Upper lobe of right lung (tissue), 1 donor: ENCODE measurements at regions not wholly inside any gene's neighbourhood (a gene's known extent, or its start where the extent isn't known, plus 50 kb on each side); places are given as distances from the start of the nearest gene placed in this dataset.

Experiments
- ATAC-seq: fragments of 200-7000 bp; cut with Tn5 transposase; one replicate; pipeline ENCODE4 v1.9.1; 2020; ENCODE audit warnings: mild to moderate bottlenecking, moderate library complexity
- DNase-seq: peaks from one replicate; pipeline ENCODE4 v3.0.0-alpha.2; 2020
- H3K27ac ChIP-seq: fragments of 200-600 bp; one replicate; pipeline ENCODE4 v1.8.0; 2022
- H3K27me3 ChIP-seq: fragments of 200-600 bp; one replicate; pipeline ENCODE4 v1.8.0; 2022; ENCODE audit warnings: mild to moderate bottlenecking
- H3K36me3 ChIP-seq: fragments of 200-600 bp; one replicate; pipeline ENCODE4 v1.8.0; 2022
- H3K4me1 ChIP-seq: fragments of 200-600 bp; one replicate; pipeline ENCODE4 v1.8.0; 2022
- H3K4me3 ChIP-seq: fragments of 200-600 bp; one replicate; pipeline ENCODE4 v1.8.0; 2022; ENCODE audit warnings: mild to moderate bottlenecking
- H3K9me3 ChIP-seq: fragments of 200-600 bp; one replicate; pipeline ENCODE4 v1.8.0; 2022
- intact Hi-C: fragments of 100-400 bp; cut with DNase I; formaldehyde crosslinking; loops from one replicate; pipeline ENCODE4 v1.11.0; 2022
- TF ChIP-seq, protein P1 (sequence below): fragments of 200-600 bp; IDR thresholded peaks from one replicate; pipeline ENCODE4 v1.8.0; 2022; ENCODE audit warnings: antibody characterized with exemption
- donor health status: DM: no; HTN: yes; CAD: no; lungs with severe emphysema.

DNA sequence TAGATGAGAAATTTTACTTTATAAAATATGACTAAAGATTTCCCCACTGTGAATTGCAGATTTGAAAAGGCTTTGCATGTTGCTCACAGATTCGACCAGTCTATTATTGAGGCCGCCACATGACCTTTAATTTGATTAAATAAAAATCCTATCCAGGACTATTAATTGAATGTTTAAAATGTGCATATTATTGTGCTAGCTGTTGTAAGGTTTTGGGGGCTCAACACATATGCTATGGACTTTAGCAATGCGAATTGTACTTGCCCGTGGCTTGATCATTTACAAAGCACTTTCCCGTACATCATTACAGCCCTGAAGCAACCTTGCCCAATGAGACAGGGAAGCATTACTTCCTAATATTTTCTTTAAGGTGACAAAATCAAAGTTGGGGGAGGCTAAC is 243.0 kb downstream of the ACTR3B start:
- ATAC-seq = no peak
- DNase-seq = no peak
- Histone ChIP-seq H3K36me3 (no peaks in the 10 kb centered on the region), H3K27me3 (no peaks in the 10 kb centered on the region), H3K9me3 (no peaks in the 10 kb centered on the region), H3K4me3 (no peak overlapping the region), H3K4me1 (no peaks in the 10 kb centered on the region), H3K27ac (no peak overlapping the region)
- TF ChIP-seq, protein P1, sequence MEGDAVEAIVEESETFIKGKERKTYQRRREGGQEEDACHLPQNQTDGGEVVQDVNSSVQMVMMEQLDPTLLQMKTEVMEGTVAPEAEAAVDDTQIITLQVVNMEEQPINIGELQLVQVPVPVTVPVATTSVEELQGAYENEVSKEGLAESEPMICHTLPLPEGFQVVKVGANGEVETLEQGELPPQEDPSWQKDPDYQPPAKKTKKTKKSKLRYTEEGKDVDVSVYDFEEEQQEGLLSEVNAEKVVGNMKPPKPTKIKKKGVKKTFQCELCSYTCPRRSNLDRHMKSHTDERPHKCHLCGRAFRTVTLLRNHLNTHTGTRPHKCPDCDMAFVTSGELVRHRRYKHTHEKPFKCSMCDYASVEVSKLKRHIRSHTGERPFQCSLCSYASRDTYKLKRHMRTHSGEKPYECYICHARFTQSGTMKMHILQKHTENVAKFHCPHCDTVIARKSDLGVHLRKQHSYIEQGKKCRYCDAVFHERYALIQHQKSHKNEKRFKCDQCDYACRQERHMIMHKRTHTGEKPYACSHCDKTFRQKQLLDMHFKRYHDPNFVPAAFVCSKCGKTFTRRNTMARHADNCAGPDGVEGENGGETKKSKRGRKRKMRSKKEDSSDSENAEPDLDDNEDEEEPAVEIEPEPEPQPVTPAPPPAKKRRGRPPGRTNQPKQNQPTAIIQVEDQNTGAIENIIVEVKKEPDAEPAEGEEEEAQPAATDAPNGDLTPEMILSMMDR = no peak
- intact Hi-C loops = no loop called here

DNA sequence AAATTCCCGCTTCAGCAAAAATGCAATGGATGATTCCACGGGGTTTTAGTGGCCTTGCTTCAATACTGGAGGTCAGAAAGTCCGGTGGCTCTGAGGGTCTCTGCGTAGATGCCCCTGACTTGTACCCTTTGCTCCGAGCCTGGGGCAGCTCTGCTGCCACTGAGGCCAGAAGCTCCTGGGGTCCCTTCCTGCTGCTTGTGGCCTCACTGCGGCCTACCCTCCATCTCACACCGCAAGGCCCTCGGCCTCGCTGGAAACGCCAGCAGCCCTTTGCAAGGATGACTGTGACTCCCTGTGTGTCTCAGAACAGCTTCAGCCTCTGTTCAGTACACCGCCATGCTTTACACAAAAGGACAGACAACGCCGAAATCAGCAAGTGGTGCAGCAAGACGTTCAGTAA is 244.8 kb downstream of the ACTR3B start:
- ATAC-seq (no peak), DNase-seq (no peak)
- Histone ChIP-seq H3K4me1 (no peaks in the 10 kb centered on the region), H3K4me3 (no peak overlapping the region), H3K9me3 (no peaks in the 10 kb centered on the region), H3K36me3 (no peaks in the 10 kb centered on the region), H3K27ac (no peak overlapping the region), H3K27me3 (no peaks in the 10 kb centered on the region)
- intact Hi-C loops = no loop called here
- TF ChIP-seq, protein P1 = no peak

DNA sequence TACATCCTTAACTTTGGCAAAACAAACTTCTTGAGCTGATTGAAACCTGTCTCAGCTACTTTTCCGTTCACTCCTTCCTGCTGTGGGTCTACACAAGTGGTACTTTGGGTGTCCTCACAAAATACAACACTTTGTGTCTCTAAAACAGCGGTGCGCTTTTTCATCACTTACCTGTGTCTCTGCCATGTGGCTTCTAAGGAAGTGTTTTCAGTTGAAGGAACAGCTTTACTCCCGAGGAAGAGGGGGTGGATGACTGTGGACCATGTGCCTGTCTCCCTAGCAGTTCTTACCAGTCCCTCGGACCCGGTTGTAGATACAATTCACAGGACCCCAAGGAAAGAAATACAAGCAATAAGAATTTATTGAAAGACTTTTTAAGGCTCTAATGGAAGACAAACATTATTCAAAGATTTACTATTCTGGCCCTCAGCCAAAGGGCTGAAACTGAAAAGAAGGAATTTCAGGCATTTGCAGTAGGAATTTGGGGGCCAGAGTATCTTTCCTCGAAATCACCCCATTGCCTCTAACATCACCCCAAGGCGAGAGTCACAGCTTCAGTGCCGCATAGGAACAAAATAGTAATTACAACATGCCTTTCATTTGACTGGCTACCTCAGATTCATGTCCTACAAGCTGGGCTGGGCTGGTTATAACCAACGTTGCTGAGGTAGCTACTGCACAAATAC is 246.3 kb downstream of the ACTR3B start:
- intact Hi-C loops = no loop called here
- Histone ChIP-seq H3K27me3 (no peaks in the 10 kb centered on the region), H3K27ac (no peak overlapping the region), H3K36me3 (no peaks in the 10 kb centered on the region), H3K4me1 (no peaks in the 10 kb centered on the region), H3K9me3 (no peaks in the 10 kb centered on the region), H3K4me3 (no peak overlapping the region)
- ATAC-seq (no peak), DNase-seq (no peak)
- TF ChIP-seq, protein P1 = no peak

DNA sequence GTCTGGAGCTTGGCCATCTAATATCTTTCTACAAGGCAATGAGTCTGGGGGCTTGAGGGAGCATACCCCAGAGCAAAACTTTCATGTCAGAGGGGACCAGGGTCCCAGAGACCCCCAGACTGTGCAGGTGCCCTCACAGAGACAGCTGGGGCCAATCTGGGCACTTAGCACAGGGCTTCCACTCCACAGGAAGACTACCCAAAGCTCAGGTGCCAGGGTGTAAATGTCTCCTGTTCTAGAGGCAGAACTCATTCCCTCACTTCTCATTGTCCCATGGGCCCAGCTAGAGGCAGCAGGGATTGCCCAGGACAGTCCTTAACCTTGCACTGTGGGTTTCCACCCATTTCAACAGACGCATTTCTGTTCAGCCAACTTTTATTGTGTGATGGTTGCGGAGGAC is 246.9 kb downstream of the ACTR3B start:
- TF ChIP-seq, protein P1 = no peak
- intact Hi-C loops = no loop called here
- ATAC-seq = no peak

DNA sequence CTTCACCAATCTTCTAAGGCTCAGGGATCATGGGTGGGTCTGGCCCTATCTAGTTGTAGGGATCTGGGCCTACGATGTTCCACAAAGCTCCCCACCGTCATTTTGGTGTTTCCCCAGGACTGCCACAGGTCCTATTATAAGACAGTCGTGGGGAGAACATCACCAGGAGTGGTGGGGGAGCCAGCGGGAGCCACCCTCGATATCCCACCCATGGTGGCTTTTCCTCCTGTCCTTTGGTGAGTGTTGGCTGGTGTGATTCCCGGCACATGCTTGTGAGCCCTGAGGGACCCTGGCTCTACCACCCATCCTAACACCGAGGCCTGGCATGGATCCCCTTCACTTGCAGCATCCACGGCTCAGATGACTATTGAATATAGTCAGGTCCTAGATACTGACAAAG is 247.4 kb downstream of the ACTR3B start:
- H3K27ac ChIP-seq = no peak overlapping the region
- no peaks in the 10 kb centered on the region for H3K36me3 ChIP-seq
- intact Hi-C loops = no loop called here
- no peak for ATAC-seq
- H3K9me3 ChIP-seq = no peaks in the 10 kb centered on the region
- no peak overlapping the region for H3K4me3 ChIP-seq
- H3K4me1 ChIP-seq = no peaks in the 10 kb centered on the region
- no peaks in the 10 kb centered on the region for H3K27me3 ChIP-seq
- DNase-seq = no peak
- TF ChIP-seq, protein P1 = no peak

More for the DNA sequence above, 246.9 kb downstream of the ACTR3B start:
- no peak overlapping the region for H3K27ac ChIP-seq
- H3K27me3 ChIP-seq = no peaks in the 10 kb centered on the region
- no peaks in the 10 kb centered on the region for H3K4me1 ChIP-seq
- DNase-seq = no peak
- H3K4me3 ChIP-seq = no peak overlapping the region
- H3K36me3 ChIP-seq = no peaks in the 10 kb centered on the region
- H3K9me3 ChIP-seq = no peaks in the 10 kb centered on the region

DNA sequence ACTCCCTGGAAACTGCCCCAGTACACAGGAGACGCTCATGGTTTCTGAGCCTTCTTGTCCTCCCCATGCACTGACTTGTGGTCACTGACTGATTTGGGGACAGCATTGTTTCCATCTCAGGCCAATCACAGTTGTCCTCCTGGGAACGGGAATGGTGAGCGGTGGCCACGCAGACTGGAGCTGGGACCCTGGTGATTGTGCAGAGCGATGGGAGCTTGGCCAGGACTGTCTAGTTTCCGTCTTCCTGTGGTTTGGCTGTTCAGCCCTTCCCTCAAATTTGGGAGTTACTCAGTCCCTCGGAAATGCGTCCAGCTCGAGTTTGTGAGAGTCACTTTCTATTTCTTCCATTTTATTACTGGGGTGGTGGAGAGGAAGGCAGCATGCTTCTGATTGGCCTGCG is 250.9 kb downstream of the ACTR3B start:
- Histone ChIP-seq H3K4me1 (no peaks in the 10 kb centered on the region), H3K27me3 (no peaks in the 10 kb centered on the region), H3K9me3 (no peaks in the 10 kb centered on the region), H3K36me3 (no peaks in the 10 kb centered on the region), H3K27ac (no peak overlapping the region), H3K4me3 (no peak overlapping the region)
- no peak for ATAC-seq
- intact Hi-C loops = no loop called here
- no peak for DNase-seq
- TF ChIP-seq, protein P1 = no peak
